ENCODE measurements at regions not wholly inside any gene's neighbourhood (a gene's known extent, or its start where the extent isn't known, plus 50 kb on each side); places are given as distances from the start of the nearest gene placed in this dataset.

- no peaks in the 10 kb centered on the region for H3K27me3 ChIP-seq (ENCODE audit: control insufficient read depth in 2 of 2, insufficient read depth in 2 of 2, low read length in 2 of 2)
- no peak for DNase-seq
These were observed 61.7 kb upstream of the TES start for GRCh38 chr7:116148626-116149025.

GRCh38 chr7:116150588-116150987, 59.8 kb upstream of the TES start:
- Histone ChIP-seq H3K36me3 (replicated peaks in 1 of 2; ENCODE audit: control insufficient read depth in 1 of 2, insufficient read depth in 2 of 2, low read length in 2 of 2) (no peaks in the 10 kb centered on the region), H3K4me3 (replicated peaks in 1 of 3; ENCODE audit: low read depth in 2 of 3, low read length in 3 of 3) (no peak overlapping the region), H3K9me3 (replicated peaks in 1 of 2; ENCODE audit: control insufficient read depth in 1 of 2, insufficient read depth in 1 of 2, low read length in 2 of 2) (no peaks in the 10 kb centered on the region), H3K9ac (ENCODE audit: insufficient read depth, low read length, poor library complexity, severe bottlenecking) (no peak overlapping the region), H3K27me3 (ENCODE audit: control insufficient read depth in 2 of 2, insufficient read depth in 2 of 2, low read length in 2 of 2) (no peaks in the 10 kb centered on the region), H3K79me2 (ENCODE audit: insufficient read depth, low read length) (no peaks in the 10 kb centered on the region), H3K27ac (ENCODE audit: low read depth in 1 of 2, low read length in 2 of 2) (no peak overlapping the region), H4K20me1 (ENCODE audit: insufficient read depth, low read length) (no peaks in the 10 kb centered on the region), H2AFZ (ENCODE audit: insufficient read depth, low read depth, low read length, poor library complexity, severe bottlenecking) (no peak overlapping the region), H3K4me1 (ENCODE audit: control insufficient read depth in 1 of 2, insufficient read depth in 2 of 2, low read length in 2 of 2) (peaks cover 5 to 15% of the 10 kb centered on the region in 2 donors), H3K4me2 (replicated peaks; ENCODE audit: extremely low read depth, low read length, poor library complexity, severe bottlenecking) (no peak overlapping the region)
- DNase-seq = peak; percentile 24 to 56 (median 41)
- H3K9me3 Mint-ChIP-seq = peaks cover 0 to 4% (median 0%) of the 10 kb centered on the region in 7 donors
- H3K27me3 Mint-ChIP-seq (ENCODE audit: low read depth in 3 of 3) = no peaks in the 10 kb centered on the region
- no peak for TF ChIP-seq CTCF (IDR thresholded peaks at IDR 0.05)
- intact Hi-C loops (cut with micrococcal nuclease) = no loop called here
- peak overlapping the region in 1 of 2 donors; percentile 17 for H3K4me3 Mint-ChIP-seq
- H3K4me1 Mint-ChIP-seq = peaks cover 20% of the 10 kb centered on the region
- peaks cover 0 to 1% of the 10 kb centered on the region in 2 donors for H3K36me3 Mint-ChIP-seq
- WGBS (ENCODE audit: insufficient coverage) = no CpG with 5 or more reads among the region's 1 CpG
- H3K27ac Mint-ChIP-seq = peak overlapping the region in 3 of 7 donors; percentile 24 to 65 (median 49)

More at GRCh38 chr7:116148626-116149025, 61.7 kb upstream of the TES start:
- no peaks in the 10 kb centered on the region for H3K27me3 Mint-ChIP-seq (ENCODE audit: low read depth in 3 of 3)
- peaks cover 0 to 1% of the 10 kb centered on the region in 2 donors for H3K36me3 Mint-ChIP-seq
- Histone ChIP-seq H4K20me1 (ENCODE audit: insufficient read depth, low read length) (no peaks in the 10 kb centered on the region), H3K4me3 (replicated peaks in 1 of 3; ENCODE audit: low read depth in 2 of 3, low read length in 3 of 3) (no peak overlapping the region), H3K9me3 (replicated peaks in 1 of 2; ENCODE audit: control insufficient read depth in 1 of 2, insufficient read depth in 1 of 2, low read length in 2 of 2) (no peaks in the 10 kb centered on the region), H3K79me2 (ENCODE audit: insufficient read depth, low read length) (no peaks in the 10 kb centered on the region), H2AFZ (ENCODE audit: insufficient read depth, low read depth, low read length, poor library complexity, severe bottlenecking) (no peak overlapping the region), H3K4me1 (ENCODE audit: control insufficient read depth in 1 of 2, insufficient read depth in 2 of 2, low read length in 2 of 2) (peaks cover 5 to 15% of the 10 kb centered on the region in 2 donors), H3K4me2 (replicated peaks; ENCODE audit: extremely low read depth, low read length, poor library complexity, severe bottlenecking) (no peak overlapping the region), H3K9ac (ENCODE audit: insufficient read depth, low read length, poor library complexity, severe bottlenecking) (no peak overlapping the region), H3K36me3 (replicated peaks in 1 of 2; ENCODE audit: control insufficient read depth in 1 of 2, insufficient read depth in 2 of 2, low read length in 2 of 2) (no peaks in the 10 kb centered on the region), H3K27ac (ENCODE audit: low read depth in 1 of 2, low read length in 2 of 2) (no peak overlapping the region)
- TF ChIP-seq CTCF (IDR thresholded peaks at IDR 0.05) = no peak
- intact Hi-C loops (cut with micrococcal nuclease) = no loop called here
- H3K4me3 Mint-ChIP-seq = no peak overlapping the region
- no peak overlapping the region for H3K27ac Mint-ChIP-seq
- WGBS (ENCODE audit: insufficient coverage) = 100% methylated on average over 3 of the region's 8 CpGs
- H3K9me3 Mint-ChIP-seq = peaks cover 0 to 4% (median 0%) of the 10 kb centered on the region in 7 donors
- H3K4me1 Mint-ChIP-seq = peaks cover 20% of the 10 kb centered on the region
